Tibial nerve (tissue), 4 donors: ENCODE measurements at regions not wholly inside any gene's neighbourhood (a gene's known extent, or its start where the extent isn't known, plus 50 kb on each side); places are given as distances from the start of the nearest gene placed in this dataset.
"Not testable (repeated sequence)": the region's sequence is repeated elsewhere in the genome, so short reads cannot be mapped to it uniquely, and the experiment has no call there.

ENCODE experiments used
- DNase-seq, 2 donors: peaks; one replicate each; pipeline ENCODE4 v3.0.0-alpha.2; 2019; ENCODE audit warnings: low spot score in 2 of 2
- H3K27ac ChIP-seq, 4 donors: fragments of 200-600 bp; sonication (generic) in 3 of 4; one replicate each; pipeline ENCODE4 v1.5.1; 2017 to 2019; ENCODE audit warnings: mild to moderate bottlenecking in 1 of 4
- H3K27me3 ChIP-seq, 2 donors: fragments of 200-600 bp; sonication (generic) in 1 of 2; one replicate each; pipeline versions ENCODE4 v1.5.1 to v1.6.0; 2017 to 2019
- H3K36me3 ChIP-seq, 3 donors: fragments of 200-600 bp; sonication (generic); one replicate each; pipeline ENCODE4 v1.5.1; 2018 to 2019
- H3K4me1 ChIP-seq, 4 donors: fragments of 200-600 bp; sonication (generic) in 3 of 4; one replicate each; pipeline ENCODE4 v1.5.1; 2017 to 2019
- H3K4me3 ChIP-seq, 4 donors: fragments of 200-600 bp; sonication (generic) in 3 of 4; one replicate each; pipeline ENCODE4 v1.5.1; 2017 to 2019; ENCODE audit warnings: mild to moderate bottlenecking in 1 of 4, moderate library complexity in 1 of 4
- H3K9me3 ChIP-seq, 4 donors: fragments of 200-600 bp; sonication (generic) in 3 of 4; one replicate each; pipeline ENCODE4 v1.5.1; 2017 to 2019
- CTCF ChIP-seq, 5 experiments: fragments of 200-600 bp in 3 of 5; fragments of 450-650 bp in 2 of 5; sonication (generic) in 3 of 5; IDR thresholded peaks; one replicate each; pipeline ENCODE4 v1.5.1; 2016 to 2019; ENCODE audit warnings: antibody characterized with exemption in 5 of 5, mild to moderate bottlenecking in 3 of 5, moderate library complexity in 2 of 5
- EP300 ChIP-seq, 2 donors: sonication (generic); formaldehyde crosslinking; IDR thresholded peaks; one replicate each; pipeline ENCODE4 v1.6.1; 2017; ENCODE audit warnings: antibody characterized with exemption in 2 of 2, mild to moderate bottlenecking in 1 of 2
- POLR2A ChIP-seq, 2 donors: fragments of 450-650 bp; IDR thresholded peaks; one replicate each; pipeline ENCODE4 v1.6.1; 2017; ENCODE audit warnings: antibody characterized with exemption in 2 of 2, mild to moderate bottlenecking in 2 of 2, moderate library complexity in 2 of 2
- WGBS, 2 donors: methylation state at CpG; one replicate each; pipeline ENCODE4 v1.1.5; 2018; 5-methylcytosine and 5-hydroxymethylcytosine counted together

GRCh38 chr4:164623099-164623498 lies 130.8 kb upstream of the SMIM31 start:
- H3K4me3 ChIP-seq = no peak overlapping the region
- WGBS, 2 donors = 100% methylated on average over 1 of the region's 1 CpG
- no peak for TF ChIP-seq CTCF (IDR thresholded peaks at IDR 0.05)
- TF ChIP-seq POLR2A (IDR thresholded peaks at IDR 0.05) = no peak
- no peak for TF ChIP-seq EP300 (IDR thresholded peaks at IDR 0.05)
- H3K4me1 ChIP-seq = peaks cover 0 to 8% (median 0%) of the 10 kb centered on the region in 4 donors
- no peak overlapping the region for H3K27ac ChIP-seq
- no peak for DNase-seq
- H3K36me3 ChIP-seq = no peaks in the 10 kb centered on the region
- H3K27me3 ChIP-seq = no peaks in the 10 kb centered on the region
- H3K9me3 ChIP-seq = peaks cover 0 to 13% (median 0%) of the 10 kb centered on the region in 4 donors

GRCh38 chr4:164639001-164639400 lies 114.9 kb upstream of the SMIM31 start:
- no peak for TF ChIP-seq POLR2A (IDR thresholded peaks at IDR 0.05)
- no peak for TF ChIP-seq EP300 (IDR thresholded peaks at IDR 0.05)
- no peak for TF ChIP-seq CTCF (IDR thresholded peaks at IDR 0.05)
- Histone ChIP-seq H3K27ac (no peak overlapping the region), H3K9me3 (no peaks in the 10 kb centered on the region), H3K36me3 (no peaks in the 10 kb centered on the region), H3K4me1 (no peaks in the 10 kb centered on the region), H3K27me3 (no peaks in the 10 kb centered on the region), H3K4me3 (no peak overlapping the region)
- no peak for DNase-seq

DNA sequence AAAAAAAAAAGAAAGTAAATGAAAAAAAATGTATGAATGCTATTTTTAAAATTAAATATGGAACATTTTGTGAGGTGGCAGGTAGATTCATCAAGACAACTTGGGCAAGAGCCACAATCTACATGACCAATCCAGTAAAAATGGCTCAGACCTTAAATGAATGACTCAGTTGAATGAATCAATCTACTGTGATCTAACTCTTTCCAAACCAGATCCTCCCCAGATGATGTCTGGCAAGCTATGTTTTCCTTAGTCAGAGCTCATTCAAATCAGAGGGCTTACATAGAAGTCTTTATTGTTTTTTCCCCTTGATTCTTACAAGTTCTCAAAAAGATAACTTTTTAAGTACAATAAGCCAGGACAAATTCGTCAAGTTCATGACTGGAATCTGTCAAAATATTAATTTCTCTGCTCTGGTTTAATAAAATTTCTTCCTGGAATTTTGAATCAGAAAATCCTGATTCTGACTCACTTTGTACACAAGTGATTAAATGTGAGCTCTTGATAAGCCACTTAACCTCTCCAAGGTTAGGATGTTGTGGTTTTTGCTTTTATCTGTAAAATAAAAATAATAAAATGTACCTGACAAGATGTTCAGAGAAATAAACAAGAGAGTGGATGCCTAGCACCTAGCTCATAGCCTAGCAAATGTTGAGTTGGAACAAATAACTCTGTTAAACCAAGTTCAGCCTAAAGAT lies 105.6 kb upstream of the SMIM31 start:
- no peak for DNase-seq
- WGBS, 2 donors = 21 to 27% methylated on average over 1 of the region's 1 CpG
- no peak for TF ChIP-seq CTCF (IDR thresholded peaks at IDR 0.05)
- TF ChIP-seq POLR2A (IDR thresholded peaks at IDR 0.05) = no peak
- TF ChIP-seq EP300 (IDR thresholded peaks at IDR 0.05) = no peak
- Histone ChIP-seq H3K4me3 (no peak overlapping the region), H3K4me1 (peaks cover 0 to 6% (median 0%) of the 10 kb centered on the region in 4 donors), H3K27ac (no peak overlapping the region), H3K36me3 (no peaks in the 10 kb centered on the region), H3K9me3 (no peaks in the 10 kb centered on the region), H3K27me3 (no peaks in the 10 kb centered on the region)

DNA sequence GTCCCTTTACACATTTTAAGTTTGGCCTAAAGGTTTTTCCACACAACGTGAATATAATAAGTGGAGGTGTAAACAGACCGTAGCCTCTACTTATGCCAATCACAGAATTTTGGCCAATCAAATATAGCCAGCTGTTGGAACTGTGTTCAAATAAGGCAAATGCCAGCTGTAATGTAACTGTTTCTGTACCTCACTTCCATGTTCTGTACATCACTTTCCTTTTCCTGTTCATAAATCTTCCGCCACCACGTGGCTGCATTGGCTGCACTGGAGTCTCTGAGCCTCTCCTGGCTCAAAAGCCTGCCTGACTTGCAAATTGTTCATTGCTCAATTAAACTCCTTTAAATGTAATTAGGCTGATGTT lies 105.1 kb upstream of the SMIM31 start:
- Histone ChIP-seq H3K9me3 (no peaks in the 10 kb centered on the region), H3K4me1 (peaks cover 0 to 6% (median 0%) of the 10 kb centered on the region in 4 donors), H3K36me3 (no peaks in the 10 kb centered on the region), H3K4me3 (no peak overlapping the region), H3K27me3 (no peaks in the 10 kb centered on the region), H3K27ac (no peak overlapping the region)
- TF ChIP-seq EP300 (IDR thresholded peaks at IDR 0.05) (no peak), POLR2A (IDR thresholded peaks at IDR 0.05) (no peak), CTCF (IDR thresholded peaks at IDR 0.05) (no peak)
- WGBS, 2 donors = 74 to 79% methylated on average over 4 of the region's 4 CpGs
- no peak for DNase-seq

DNA sequence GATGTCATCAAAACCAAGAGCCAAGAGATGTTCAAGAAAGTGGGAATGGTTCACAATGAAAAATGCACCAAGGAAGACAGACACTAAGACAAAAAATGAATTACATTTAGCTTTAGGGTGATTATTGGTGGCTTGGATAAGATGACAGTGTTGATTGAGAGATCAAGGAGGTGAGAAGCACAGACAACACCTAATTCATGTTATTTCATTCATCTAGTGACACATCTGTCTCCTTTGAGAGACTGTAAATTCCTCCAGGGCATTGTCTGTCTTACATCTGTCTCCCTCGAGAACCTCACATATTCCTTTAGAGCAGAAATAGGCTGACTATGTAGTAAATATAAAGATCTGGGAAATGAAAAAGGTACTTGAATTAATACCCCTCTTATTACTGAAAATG lies 94.2 kb upstream of the SMIM31 start:
- no peak overlapping the region for H3K4me3 ChIP-seq
- TF ChIP-seq POLR2A (IDR thresholded peaks at IDR 0.05) = no peak
- H3K27me3 ChIP-seq = no peaks in the 10 kb centered on the region
- 83 to 89% methylated on average over 1 of the region's 1 CpG for WGBS, 2 donors
- H3K27ac ChIP-seq = no peak overlapping the region
- H3K36me3 ChIP-seq = no peaks in the 10 kb centered on the region
- no peaks in the 10 kb centered on the region for H3K4me1 ChIP-seq
- no peak for DNase-seq
- no peaks in the 10 kb centered on the region for H3K9me3 ChIP-seq

DNA sequence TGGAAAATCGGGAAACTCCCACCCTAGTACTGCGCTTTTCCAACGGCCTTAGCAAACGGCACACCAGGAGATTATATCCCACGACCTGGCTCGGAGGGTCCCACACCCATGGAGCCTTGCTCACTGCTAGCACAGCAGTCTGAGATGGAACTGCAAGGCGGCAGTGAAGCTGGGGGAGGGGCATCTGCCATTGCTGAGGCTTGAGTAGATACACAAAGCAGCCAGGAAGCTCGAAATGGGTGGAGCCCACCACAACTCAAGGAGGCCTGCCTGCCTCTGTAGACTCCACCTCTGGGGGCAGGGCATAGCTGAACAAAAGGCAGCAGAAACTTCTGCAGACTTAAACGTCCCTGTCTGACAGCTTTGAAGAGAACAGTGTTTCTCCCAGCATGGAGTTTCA lies 77.8 kb upstream of the SMIM31 start:
- not testable (repeated sequence) for H3K9me3 ChIP-seq, H3K27ac ChIP-seq, H3K4me3 ChIP-seq, H3K4me1 ChIP-seq, DNase-seq, H3K36me3 ChIP-seq, H3K27me3 ChIP-seq
- WGBS, 2 donors = 79 to 86% methylated on average over 8 to 9 of the region's 9 CpGs
